ENCODE measurements at regions not wholly inside any gene's neighbourhood (a gene's known extent, or its start where the extent isn't known, plus 50 kb on each side); places are given as distances from the start of the nearest gene placed in this dataset.

DNA sequence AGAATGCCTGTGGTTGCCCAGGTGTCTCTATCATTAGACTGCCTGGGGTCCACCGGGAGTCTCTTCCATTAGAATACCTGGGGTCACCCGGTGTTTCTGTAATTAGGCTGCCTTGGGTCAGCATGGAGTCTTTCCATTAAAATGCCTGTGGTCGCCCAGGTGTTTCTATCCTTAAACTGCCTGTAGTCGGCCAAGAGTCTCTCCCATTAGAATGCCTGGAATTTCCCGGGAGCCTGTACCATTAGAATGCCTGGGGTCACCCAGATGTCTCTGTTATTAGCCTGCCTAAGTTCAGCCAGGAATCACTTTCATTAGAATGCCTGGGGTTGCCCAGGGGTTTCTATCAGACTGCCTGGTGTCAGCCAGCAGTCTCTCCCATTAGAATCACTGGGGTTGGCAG is 1492.8 kb downstream of the UQCRFS1 start:
- H3K4me3 ChIP-seq, result no peak overlapping the region
- TF ChIP-seq POLR2A (IDR thresholded peaks at IDR 0.05) (no peak), CTCF (IDR thresholded peaks at IDR 0.05) (no peak), EP300 (IDR thresholded peaks at IDR 0.05) (no peak), POLR2AphosphoS5 (IDR thresholded peaks at IDR 0.05) (no peak)
- no peaks in the 10 kb centered on the region for H3K27me3 ChIP-seq
- H3K4me1 ChIP-seq, result no peaks in the 10 kb centered on the region
- peaks cover 4 to 37% (median 10%) of the 10 kb centered on the region in 4 donors for H3K9me3 ChIP-seq
- 87 to 91% methylated on average over 5 of the region's 5 CpGs for WGBS, 2 donors
- intact Hi-C loops (cut with DNase I), result no loop called here
- H3K27ac ChIP-seq, result no peak overlapping the region
- no peaks in the 10 kb centered on the region for H3K36me3 ChIP-seq
- DNase-seq, result no peak

- DNase-seq, result no peak
- H3K4me1 ChIP-seq, result no peaks in the 10 kb centered on the region
- H3K27ac ChIP-seq, result no peak overlapping the region
- H3K9me3 ChIP-seq, result peaks cover 0 to 32% (median 8%) of the 10 kb centered on the region in 4 donors
- H3K36me3 ChIP-seq, result no peaks in the 10 kb centered on the region
- 89 to 92% methylated on average over 6 of the region's 6 CpGs for WGBS, 2 donors
- no peak overlapping the region for H3K4me3 ChIP-seq
- intact Hi-C loops (cut with DNase I), result no loop called here
- no peak for TF ChIP-seq POLR2AphosphoS5 (IDR thresholded peaks at IDR 0.05)
- no peak for TF ChIP-seq POLR2A (IDR thresholded peaks at IDR 0.05)
- TF ChIP-seq EP300 (IDR thresholded peaks at IDR 0.05), result no peak
- TF ChIP-seq CTCF (IDR thresholded peaks at IDR 0.05), result no peak
- no peaks in the 10 kb centered on the region for H3K27me3 ChIP-seq
Measured at GRCh38 chr19:27719034-27719433, 1493.9 kb downstream of the UQCRFS1 start.

- intact Hi-C loops (cut with DNase I), result no loop called here
- Histone ChIP-seq H3K27ac (no peak overlapping the region), H3K4me1 (no peaks in the 10 kb centered on the region), H3K36me3 (no peaks in the 10 kb centered on the region), H3K27me3 (no peaks in the 10 kb centered on the region), H3K4me3 (no peak overlapping the region), H3K9me3 (peaks cover 0 to 31% (median 6%) of the 10 kb centered on the region in 4 donors)
- WGBS, 2 donors, result 68 to 79% methylated on average over 4 of the region's 4 CpGs
- TF ChIP-seq POLR2A (IDR thresholded peaks at IDR 0.05), result no peak
- TF ChIP-seq CTCF (IDR thresholded peaks at IDR 0.05), result no peak
- no peak for TF ChIP-seq EP300 (IDR thresholded peaks at IDR 0.05)
- no peak for TF ChIP-seq POLR2AphosphoS5 (IDR thresholded peaks at IDR 0.05)
- DNase-seq, result no peak
Measured at GRCh38 chr19:27718234-27718633, 1494.7 kb downstream of the UQCRFS1 start.

GRCh38 chr19:27717825-27718224 is 1495.1 kb downstream of the UQCRFS1 start:
- no peak overlapping the region for H3K4me3 ChIP-seq
- H3K27ac ChIP-seq, result no peak overlapping the region
- no peaks in the 10 kb centered on the region for H3K27me3 ChIP-seq
- H3K4me1 ChIP-seq, result no peaks in the 10 kb centered on the region
- intact Hi-C loops (cut with DNase I), result no loop called here
- peaks cover 0 to 31% (median 5%) of the 10 kb centered on the region in 4 donors for H3K9me3 ChIP-seq
- DNase-seq, result no peak
- H3K36me3 ChIP-seq, result no peaks in the 10 kb centered on the region
- no peak for TF ChIP-seq EP300 (IDR thresholded peaks at IDR 0.05)
- TF ChIP-seq POLR2A (IDR thresholded peaks at IDR 0.05), result no peak
- TF ChIP-seq POLR2AphosphoS5 (IDR thresholded peaks at IDR 0.05), result no peak
- TF ChIP-seq CTCF (IDR thresholded peaks at IDR 0.05), result no peak

GRCh38 chr19:27716922-27717321 is 1496.0 kb downstream of the UQCRFS1 start:
- Histone ChIP-seq H3K27me3 (no peaks in the 10 kb centered on the region), H3K36me3 (no peaks in the 10 kb centered on the region), H3K9me3 (peaks cover 0 to 31% (median 2%) of the 10 kb centered on the region in 4 donors), H3K27ac (no peak overlapping the region), H3K4me1 (no peaks in the 10 kb centered on the region), H3K4me3 (no peak overlapping the region)
- intact Hi-C loops (cut with DNase I), result no loop called here
- WGBS, 2 donors, result 58 to 68% methylated on average over 3 of the region's 3 CpGs
- TF ChIP-seq EP300 (IDR thresholded peaks at IDR 0.05) (no peak), POLR2AphosphoS5 (IDR thresholded peaks at IDR 0.05) (no peak), POLR2A (IDR thresholded peaks at IDR 0.05) (no peak), CTCF (IDR thresholded peaks at IDR 0.05) (no peak)
- no peak for DNase-seq

Measured in sigmoid colon (tissue), 6 donors.